SU-DHL-6 (cell line): ENCODE measurements at regions not wholly inside any gene's neighbourhood (a gene's known extent, or its start where the extent isn't known, plus 50 kb on each side); places are given as distances from the start of the nearest gene placed in this dataset.

Experiments used
- CTCF ChIP-seq: fragments of 200-600 bp; sonication (generic); IDR thresholded peaks from one replicate; pipeline ENCODE4 v1.5.1; 2017; ENCODE audit warnings: antibody characterized with exemption, mild to moderate bottlenecking, low read length, moderate library complexity; ENCODE audit not compliant: insufficient read depth, poor library complexity, severe bottlenecking
- EZH2phosphoT487 ChIP-seq: fragments of 200-600 bp; sonication (generic), shearing (Covaris generic); conservative IDR thresholded peaks from 2 replicates; pipeline ENCODE4 v1.6.1; 2018; ENCODE audit warnings: mild to moderate bottlenecking, antibody characterized with exemption, low read length, moderate library complexity, mixed read lengths

- no peak for TF ChIP-seq CTCF
- no peak for TF ChIP-seq EZH2phosphoT487
Observed at GRCh38 chr4:14810121-14810520, 192.2 kb upstream of the CPEB2 start.
